ENCODE measurements at regions not wholly inside any gene's neighbourhood (a gene's known extent, or its start where the extent isn't known, plus 50 kb on each side); places are given as distances from the start of the nearest gene placed in this dataset.

DNA sequence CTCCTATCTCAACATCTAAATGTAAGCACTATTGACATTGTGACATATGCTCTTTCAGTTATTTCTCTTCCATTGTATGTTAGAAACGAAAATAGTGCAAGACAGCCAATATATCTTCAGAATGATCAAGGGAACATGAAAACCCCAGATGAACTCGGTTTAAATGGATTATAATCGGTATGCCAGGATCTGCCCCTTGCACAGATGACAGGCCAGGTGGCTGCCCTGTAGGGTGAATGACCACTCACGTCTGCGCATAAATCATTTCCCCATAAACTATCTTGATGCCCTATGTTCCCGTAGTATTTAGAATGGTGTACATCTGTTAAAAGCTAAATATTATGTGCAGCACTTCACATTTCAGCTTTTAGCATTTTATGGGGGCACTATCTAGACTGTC lies 69.7 kb upstream of the RANBP3L start:
- ChIA-PET CTCF (no interaction called here), POLR2A (no interaction called here)
- ATAC-seq = no peak
- TF ChIP-seq, protein P1, sequence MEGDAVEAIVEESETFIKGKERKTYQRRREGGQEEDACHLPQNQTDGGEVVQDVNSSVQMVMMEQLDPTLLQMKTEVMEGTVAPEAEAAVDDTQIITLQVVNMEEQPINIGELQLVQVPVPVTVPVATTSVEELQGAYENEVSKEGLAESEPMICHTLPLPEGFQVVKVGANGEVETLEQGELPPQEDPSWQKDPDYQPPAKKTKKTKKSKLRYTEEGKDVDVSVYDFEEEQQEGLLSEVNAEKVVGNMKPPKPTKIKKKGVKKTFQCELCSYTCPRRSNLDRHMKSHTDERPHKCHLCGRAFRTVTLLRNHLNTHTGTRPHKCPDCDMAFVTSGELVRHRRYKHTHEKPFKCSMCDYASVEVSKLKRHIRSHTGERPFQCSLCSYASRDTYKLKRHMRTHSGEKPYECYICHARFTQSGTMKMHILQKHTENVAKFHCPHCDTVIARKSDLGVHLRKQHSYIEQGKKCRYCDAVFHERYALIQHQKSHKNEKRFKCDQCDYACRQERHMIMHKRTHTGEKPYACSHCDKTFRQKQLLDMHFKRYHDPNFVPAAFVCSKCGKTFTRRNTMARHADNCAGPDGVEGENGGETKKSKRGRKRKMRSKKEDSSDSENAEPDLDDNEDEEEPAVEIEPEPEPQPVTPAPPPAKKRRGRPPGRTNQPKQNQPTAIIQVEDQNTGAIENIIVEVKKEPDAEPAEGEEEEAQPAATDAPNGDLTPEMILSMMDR (IDR thresholded peaks at IDR 0.05) = no peak
- TF ChIP-seq, protein P2, sequence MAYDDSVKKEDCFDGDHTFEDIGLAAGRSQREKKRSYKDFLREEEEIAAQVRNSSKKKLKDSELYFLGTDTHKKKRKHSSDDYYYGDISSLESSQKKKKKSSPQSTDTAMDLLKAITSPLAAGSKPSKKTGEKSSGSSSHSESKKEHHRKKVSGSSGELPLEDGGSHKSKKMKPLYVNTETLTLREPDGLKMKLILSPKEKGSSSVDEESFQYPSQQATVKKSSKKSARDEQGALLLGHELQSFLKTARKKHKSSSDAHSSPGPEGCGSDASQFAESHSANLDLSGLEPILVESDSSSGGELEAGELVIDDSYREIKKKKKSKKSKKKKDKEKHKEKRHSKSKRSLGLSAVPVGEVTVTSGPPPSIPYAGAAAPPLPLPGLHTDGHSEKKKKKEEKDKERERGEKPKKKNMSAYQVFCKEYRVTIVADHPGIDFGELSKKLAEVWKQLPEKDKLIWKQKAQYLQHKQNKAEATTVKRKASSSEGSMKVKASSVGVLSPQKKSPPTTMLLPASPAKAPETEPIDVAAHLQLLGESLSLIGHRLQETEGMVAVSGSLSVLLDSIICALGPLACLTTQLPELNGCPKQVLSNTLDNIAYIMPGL (CRISPR knock-in tag; IDR thresholded peaks at IDR 0.05) = no peak
- TF ChIP-seq, protein P3, sequence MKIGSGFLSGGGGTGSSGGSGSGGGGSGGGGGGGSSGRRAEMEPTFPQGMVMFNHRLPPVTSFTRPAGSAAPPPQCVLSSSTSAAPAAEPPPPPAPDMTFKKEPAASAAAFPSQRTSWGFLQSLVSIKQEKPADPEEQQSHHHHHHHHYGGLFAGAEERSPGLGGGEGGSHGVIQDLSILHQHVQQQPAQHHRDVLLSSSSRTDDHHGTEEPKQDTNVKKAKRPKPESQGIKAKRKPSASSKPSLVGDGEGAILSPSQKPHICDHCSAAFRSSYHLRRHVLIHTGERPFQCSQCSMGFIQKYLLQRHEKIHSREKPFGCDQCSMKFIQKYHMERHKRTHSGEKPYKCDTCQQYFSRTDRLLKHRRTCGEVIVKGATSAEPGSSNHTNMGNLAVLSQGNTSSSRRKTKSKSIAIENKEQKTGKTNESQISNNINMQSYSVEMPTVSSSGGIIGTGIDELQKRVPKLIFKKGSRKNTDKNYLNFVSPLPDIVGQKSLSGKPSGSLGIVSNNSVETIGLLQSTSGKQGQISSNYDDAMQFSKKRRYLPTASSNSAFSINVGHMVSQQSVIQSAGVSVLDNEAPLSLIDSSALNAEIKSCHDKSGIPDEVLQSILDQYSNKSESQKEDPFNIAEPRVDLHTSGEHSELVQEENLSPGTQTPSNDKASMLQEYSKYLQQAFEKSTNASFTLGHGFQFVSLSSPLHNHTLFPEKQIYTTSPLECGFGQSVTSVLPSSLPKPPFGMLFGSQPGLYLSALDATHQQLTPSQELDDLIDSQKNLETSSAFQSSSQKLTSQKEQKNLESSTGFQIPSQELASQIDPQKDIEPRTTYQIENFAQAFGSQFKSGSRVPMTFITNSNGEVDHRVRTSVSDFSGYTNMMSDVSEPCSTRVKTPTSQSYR (CRISPR knock-in tag; IDR thresholded peaks at IDR 0.05) = no peak
- TF ChIP-seq ZNF423 (CRISPR knock-in tag; IDR thresholded peaks at IDR 0.05) = no peak
- TF ChIP-seq GRHL2 (CRISPR knock-in tag; IDR thresholded peaks at IDR 0.05; ENCODE audit: insufficient replicate concordance, severe bottlenecking) = no peak
- TF ChIP-seq KAT7 (CRISPR knock-in tag; IDR thresholded peaks at IDR 0.05; ENCODE audit: borderline replicate concordance) = no peak
- no peak for TF ChIP-seq ESRRA (CRISPR knock-in tag; IDR thresholded peaks at IDR 0.05; ENCODE audit: borderline replicate concordance)
- TF ChIP-seq, protein P4, sequence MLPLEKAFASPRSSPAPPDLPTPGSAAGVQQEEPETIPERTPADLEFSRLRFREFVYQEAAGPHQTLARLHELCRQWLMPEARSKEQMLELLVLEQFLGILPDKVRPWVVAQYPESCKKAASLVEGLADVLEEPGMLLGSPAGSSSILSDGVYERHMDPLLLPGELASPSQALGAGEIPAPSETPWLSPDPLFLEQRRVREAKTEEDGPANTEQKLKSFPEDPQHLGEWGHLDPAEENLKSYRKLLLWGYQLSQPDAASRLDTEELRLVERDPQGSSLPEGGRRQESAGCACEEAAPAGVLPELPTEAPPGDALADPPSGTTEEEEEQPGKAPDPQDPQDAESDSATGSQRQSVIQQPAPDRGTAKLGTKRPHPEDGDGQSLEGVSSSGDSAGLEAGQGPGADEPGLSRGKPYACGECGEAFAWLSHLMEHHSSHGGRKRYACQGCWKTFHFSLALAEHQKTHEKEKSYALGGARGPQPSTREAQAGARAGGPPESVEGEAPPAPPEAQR (CRISPR knock-in tag; IDR thresholded peaks at IDR 0.05) = no peak
- TF ChIP-seq, protein P5, sequence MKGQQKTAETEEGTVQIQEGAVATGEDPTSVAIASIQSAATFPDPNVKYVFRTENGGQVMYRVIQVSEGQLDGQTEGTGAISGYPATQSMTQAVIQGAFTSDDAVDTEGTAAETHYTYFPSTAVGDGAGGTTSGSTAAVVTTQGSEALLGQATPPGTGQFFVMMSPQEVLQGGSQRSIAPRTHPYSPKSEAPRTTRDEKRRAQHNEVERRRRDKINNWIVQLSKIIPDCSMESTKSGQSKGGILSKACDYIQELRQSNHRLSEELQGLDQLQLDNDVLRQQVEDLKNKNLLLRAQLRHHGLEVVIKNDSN (CRISPR knock-in tag; IDR thresholded peaks at IDR 0.05) = no peak
- TF ChIP-seq MYBL2 (CRISPR knock-in tag; IDR thresholded peaks at IDR 0.05) = no peak
- TF ChIP-seq ETV6 (CRISPR knock-in tag; IDR thresholded peaks at IDR 0.05) = no peak
- TF ChIP-seq IRF2 (CRISPR knock-in tag; IDR thresholded peaks at IDR 0.05; ENCODE audit: borderline replicate concordance, low read depth) = no peak
- Mint-ChIP-seq H3K36me3 (no peaks in the 10 kb centered on the region), H3K9me3 (peaks cover 8% of the 10 kb centered on the region), H3K4me3 (no peak overlapping the region), H3K4me1 (no peaks in the 10 kb centered on the region), H3K27me3 (ENCODE audit: low read depth) (no peaks in the 10 kb centered on the region; the same call in 1 of the 2 replicates), H3K27ac (no peak overlapping the region)
- no peak for DNase-seq (ENCODE audit: low spot score)

DNA sequence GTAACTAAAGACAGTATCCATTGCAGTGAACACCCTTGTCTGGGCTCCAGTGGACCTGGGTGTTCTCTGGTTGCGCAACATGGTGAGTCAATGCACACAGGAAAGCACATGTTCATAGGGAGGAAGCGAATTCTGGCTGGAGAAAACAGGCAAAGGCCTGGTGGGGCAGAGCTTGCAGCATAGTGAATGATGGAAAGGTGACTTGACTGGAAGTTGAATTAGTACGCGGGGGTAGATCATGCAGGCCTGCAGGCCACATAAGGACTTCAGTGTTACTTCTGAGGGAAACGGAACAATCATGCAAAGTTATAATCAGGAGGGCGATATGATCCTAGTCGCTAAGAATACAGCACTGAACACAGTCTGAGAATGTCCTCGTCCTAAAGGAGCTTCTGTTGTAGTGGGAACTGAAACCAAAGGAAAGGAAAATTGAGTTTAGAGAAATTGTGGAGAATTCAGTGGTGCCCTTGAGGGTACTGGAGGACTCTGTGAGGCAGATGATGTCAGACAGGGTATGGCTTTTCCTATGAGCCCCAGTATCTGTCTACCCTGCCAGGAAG lies 71.9 kb upstream of the RANBP3L start:
- ATAC-seq = no peak
- Mint-ChIP-seq H3K9me3 (peaks cover 8% of the 10 kb centered on the region), H3K4me1 (no peaks in the 10 kb centered on the region), H3K27me3 (ENCODE audit: low read depth) (no peaks in the 10 kb centered on the region; the same call in 1 of the 2 replicates), H3K4me3 (no peak overlapping the region), H3K27ac (no peak overlapping the region), H3K36me3 (no peaks in the 10 kb centered on the region)
- no peak for DNase-seq (ENCODE audit: low spot score)
- POLR2A ChIA-PET = interaction anchor here (0.5 kb wide), 1 partner anchor 253 kb away, joined by 3 read pairs; no protein-coding TSS in a partner anchor
- CTCF ChIA-PET = no interaction called here
- TF ChIP-seq RORB (CRISPR knock-in tag; IDR thresholded peaks at IDR 0.05) (no peak), MYBL2 (CRISPR knock-in tag; IDR thresholded peaks at IDR 0.05) (no peak), HMGA2 (CRISPR knock-in tag; IDR thresholded peaks at IDR 0.05) (no peak), ELF4 (CRISPR knock-in tag; IDR thresholded peaks at IDR 0.05; ENCODE audit: low read depth) (no peak), ETV6 (CRISPR knock-in tag; IDR thresholded peaks at IDR 0.05) (no peak), SOX15 (CRISPR knock-in tag; IDR thresholded peaks at IDR 0.05) (no peak), ZBTB21 (CRISPR knock-in tag; IDR thresholded peaks at IDR 0.05; ENCODE audit: borderline replicate concordance) (no peak), JAZF1 (CRISPR knock-in tag; IDR thresholded peaks at IDR 0.05) (no peak), GTF2I (CRISPR knock-in tag; conservative IDR thresholded peaks at IDR 0.05) (no peak)
- TF ChIP-seq, protein P6, sequence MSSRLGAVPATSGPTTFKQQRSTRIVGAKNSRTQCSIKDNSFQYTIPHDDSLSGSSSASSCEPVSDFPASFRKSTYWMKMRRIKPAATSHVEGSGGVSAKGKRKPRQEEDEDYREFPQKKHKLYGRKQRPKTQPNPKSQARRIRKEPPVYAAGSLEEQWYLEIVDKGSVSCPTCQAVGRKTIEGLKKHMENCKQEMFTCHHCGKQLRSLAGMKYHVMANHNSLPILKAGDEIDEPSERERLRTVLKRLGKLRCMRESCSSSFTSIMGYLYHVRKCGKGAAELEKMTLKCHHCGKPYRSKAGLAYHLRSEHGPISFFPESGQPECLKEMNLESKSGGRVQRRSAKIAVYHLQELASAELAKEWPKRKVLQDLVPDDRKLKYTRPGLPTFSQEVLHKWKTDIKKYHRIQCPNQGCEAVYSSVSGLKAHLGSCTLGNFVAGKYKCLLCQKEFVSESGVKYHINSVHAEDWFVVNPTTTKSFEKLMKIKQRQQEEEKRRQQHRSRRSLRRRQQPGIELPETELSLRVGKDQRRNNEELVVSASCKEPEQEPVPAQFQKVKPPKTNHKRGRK (CRISPR knock-in tag; IDR thresholded peaks at IDR 0.05; ENCODE audit: borderline replicate concordance) = no peak
- TF ChIP-seq, protein P7, sequence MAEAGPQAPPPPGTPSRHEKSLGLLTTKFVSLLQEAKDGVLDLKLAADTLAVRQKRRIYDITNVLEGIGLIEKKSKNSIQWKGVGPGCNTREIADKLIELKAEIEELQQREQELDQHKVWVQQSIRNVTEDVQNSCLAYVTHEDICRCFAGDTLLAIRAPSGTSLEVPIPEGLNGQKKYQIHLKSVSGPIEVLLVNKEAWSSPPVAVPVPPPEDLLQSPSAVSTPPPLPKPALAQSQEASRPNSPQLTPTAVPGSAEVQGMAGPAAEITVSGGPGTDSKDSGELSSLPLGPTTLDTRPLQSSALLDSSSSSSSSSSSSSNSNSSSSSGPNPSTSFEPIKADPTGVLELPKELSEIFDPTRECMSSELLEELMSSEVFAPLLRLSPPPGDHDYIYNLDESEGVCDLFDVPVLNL (CRISPR knock-in tag; IDR thresholded peaks at IDR 0.05; ENCODE audit: borderline replicate concordance, low read depth) = no peak
- TF ChIP-seq, protein P8, sequence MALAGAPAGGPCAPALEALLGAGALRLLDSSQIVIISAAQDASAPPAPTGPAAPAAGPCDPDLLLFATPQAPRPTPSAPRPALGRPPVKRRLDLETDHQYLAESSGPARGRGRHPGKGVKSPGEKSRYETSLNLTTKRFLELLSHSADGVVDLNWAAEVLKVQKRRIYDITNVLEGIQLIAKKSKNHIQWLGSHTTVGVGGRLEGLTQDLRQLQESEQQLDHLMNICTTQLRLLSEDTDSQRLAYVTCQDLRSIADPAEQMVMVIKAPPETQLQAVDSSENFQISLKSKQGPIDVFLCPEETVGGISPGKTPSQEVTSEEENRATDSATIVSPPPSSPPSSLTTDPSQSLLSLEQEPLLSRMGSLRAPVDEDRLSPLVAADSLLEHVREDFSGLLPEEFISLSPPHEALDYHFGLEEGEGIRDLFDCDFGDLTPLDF (CRISPR knock-in tag; IDR thresholded peaks at IDR 0.05) = no peak
